ENCODE measurements at regions not wholly inside any gene's neighbourhood (a gene's known extent, or its start where the extent isn't known, plus 50 kb on each side); places are given as distances from the start of the nearest gene placed in this dataset.

DNA sequence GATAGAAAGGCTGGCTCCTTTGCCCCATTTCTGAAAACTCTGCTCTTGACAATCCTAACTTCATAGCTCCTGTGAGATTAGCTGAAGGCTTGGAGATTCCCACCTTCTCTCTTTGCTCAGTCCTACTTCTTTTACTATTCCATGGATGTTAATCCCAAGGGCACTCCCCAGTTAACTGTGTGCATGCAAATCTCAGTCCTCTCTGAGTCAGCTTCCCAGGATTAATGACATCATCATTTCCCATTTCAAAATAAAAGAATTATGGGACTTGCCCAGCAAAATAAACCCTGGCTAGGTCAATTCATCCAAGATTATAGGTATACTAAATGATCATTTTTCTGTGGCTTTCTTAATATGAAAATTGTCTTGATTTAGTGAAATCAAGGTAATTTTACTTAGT lies 328.6 kb upstream of the NR3C2 start:
- no peaks in the 10 kb centered on the region for H3K9me3 Mint-ChIP-seq
- H3K27ac Mint-ChIP-seq: no peak overlapping the region
- CTCF ChIA-PET: no interaction called here
- POLR2A ChIA-PET: no interaction called here
- H3K4me1 Mint-ChIP-seq: no peaks in the 10 kb centered on the region
- no peaks in the 10 kb centered on the region for H3K27me3 Mint-ChIP-seq
- no peaks in the 10 kb centered on the region for H3K36me3 Mint-ChIP-seq (ENCODE audit: low read depth)
- H3K4me3 Mint-ChIP-seq: no peak overlapping the region
- DNase-seq: no peak

DNA sequence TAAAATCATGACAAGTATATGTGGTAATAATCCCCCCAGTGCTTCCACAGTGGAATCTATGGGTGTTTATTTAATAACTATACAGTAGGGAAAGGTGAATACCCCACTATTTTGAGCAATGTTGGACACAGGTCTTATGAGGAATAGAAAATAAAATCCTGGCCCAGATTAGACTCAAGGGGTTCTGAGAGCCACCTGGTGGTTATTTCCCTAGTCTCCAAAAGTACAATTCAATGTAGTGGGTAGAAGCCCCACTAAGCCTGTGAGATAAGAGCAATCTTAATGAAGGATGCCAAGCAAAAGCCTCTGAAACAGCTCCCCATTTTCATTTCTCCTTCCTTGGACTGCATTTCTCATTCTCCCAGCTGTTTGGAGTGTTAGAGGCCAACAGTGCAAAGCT lies 328.2 kb upstream of the NR3C2 start:
- DNase-seq: no peak
- ChIA-PET POLR2A (no interaction called here), CTCF (no interaction called here)
- no peak overlapping the region for H3K27ac Mint-ChIP-seq
- no peaks in the 10 kb centered on the region for H3K9me3 Mint-ChIP-seq
- no peaks in the 10 kb centered on the region for H3K27me3 Mint-ChIP-seq
- no peaks in the 10 kb centered on the region for H3K36me3 Mint-ChIP-seq (ENCODE audit: low read depth)
- no peaks in the 10 kb centered on the region for H3K4me1 Mint-ChIP-seq
- no peak overlapping the region for H3K4me3 Mint-ChIP-seq

DNA sequence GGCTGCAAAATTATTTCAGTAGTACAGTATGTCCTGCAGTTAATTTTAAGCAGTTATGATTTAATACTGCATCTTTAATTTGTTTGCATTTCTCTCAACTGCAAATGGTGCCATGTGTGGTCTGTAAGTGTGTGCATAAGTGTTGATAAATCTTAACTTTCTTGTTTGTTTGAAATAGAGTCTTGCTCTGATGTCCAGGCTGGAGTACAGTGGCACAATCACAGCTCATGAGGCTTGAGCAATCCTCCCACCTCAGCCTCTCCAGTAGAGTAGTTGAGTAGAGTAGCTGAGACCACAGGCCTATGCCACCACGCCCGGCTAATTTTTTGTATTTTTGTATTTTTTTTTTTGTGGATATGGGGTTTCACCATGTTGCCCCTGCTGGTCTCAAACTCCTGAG lies 322.5 kb upstream of the NR3C2 start:
- CTCF ChIA-PET: no interaction called here
- H3K4me1 Mint-ChIP-seq: no peaks in the 10 kb centered on the region
- no peak overlapping the region for H3K4me3 Mint-ChIP-seq
- no peak for DNase-seq
- H3K36me3 Mint-ChIP-seq (ENCODE audit: low read depth): no peaks in the 10 kb centered on the region
- H3K27me3 Mint-ChIP-seq: no peaks in the 10 kb centered on the region
- H3K27ac Mint-ChIP-seq: no peak overlapping the region
- POLR2A ChIA-PET: no interaction called here
- H3K9me3 Mint-ChIP-seq: no peaks in the 10 kb centered on the region

DNA sequence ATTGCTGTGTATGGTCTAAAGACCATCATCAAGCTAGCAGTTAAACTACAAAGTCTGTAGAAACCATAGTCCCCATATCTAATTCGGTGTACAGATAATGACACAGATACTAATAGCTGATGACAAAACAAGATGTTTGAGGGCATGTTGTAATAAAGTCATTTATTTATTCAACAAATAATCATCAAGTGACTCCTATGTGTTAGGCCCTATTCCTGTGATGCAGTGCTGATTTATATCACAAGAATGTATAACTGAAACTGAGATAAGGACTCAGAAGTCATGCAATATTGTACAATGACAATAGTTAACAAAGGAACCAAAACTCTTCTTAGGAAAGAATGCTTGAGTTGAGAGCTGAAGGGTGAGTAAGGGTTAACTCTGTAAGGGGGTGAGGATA lies 315.0 kb upstream of the NR3C2 start:
- ChIA-PET CTCF (no interaction called here), POLR2A (no interaction called here)
- H3K4me1 Mint-ChIP-seq: no peaks in the 10 kb centered on the region
- no peak for DNase-seq
- no peak overlapping the region for H3K4me3 Mint-ChIP-seq
- peaks cover 3% of the 10 kb centered on the region for H3K9me3 Mint-ChIP-seq
- no peaks in the 10 kb centered on the region for H3K36me3 Mint-ChIP-seq (ENCODE audit: low read depth)
- no peaks in the 10 kb centered on the region for H3K27me3 Mint-ChIP-seq
- no peak overlapping the region for H3K27ac Mint-ChIP-seq

DNA sequence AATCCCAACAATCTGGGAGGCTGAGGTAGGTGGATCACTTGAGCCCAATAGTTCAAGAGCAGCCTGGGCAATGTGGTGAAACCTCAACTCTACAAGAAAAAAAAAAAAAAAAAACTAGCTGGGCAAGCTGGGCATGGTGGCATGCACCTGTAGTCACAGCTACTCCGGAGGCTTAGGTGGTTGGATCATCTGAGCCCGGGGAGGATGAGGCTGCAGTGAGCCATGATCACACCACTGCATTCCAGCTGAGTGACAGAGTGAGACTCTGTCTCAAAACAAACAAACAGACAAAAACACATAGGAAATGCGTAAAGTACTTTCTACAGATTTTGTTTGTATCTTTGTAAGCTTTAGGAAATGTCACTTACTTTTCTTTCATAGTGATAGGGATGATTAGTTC lies 307.2 kb upstream of the NR3C2 start:
- Mint-ChIP-seq H3K36me3 (ENCODE audit: low read depth) (no peaks in the 10 kb centered on the region), H3K27me3 (no peaks in the 10 kb centered on the region), H3K9me3 (no peaks in the 10 kb centered on the region), H3K27ac (no peak overlapping the region), H3K4me3 (no peak overlapping the region), H3K4me1 (no peaks in the 10 kb centered on the region)
- POLR2A ChIA-PET: no interaction called here
- CTCF ChIA-PET: no interaction called here
- DNase-seq: no peak

DNA sequence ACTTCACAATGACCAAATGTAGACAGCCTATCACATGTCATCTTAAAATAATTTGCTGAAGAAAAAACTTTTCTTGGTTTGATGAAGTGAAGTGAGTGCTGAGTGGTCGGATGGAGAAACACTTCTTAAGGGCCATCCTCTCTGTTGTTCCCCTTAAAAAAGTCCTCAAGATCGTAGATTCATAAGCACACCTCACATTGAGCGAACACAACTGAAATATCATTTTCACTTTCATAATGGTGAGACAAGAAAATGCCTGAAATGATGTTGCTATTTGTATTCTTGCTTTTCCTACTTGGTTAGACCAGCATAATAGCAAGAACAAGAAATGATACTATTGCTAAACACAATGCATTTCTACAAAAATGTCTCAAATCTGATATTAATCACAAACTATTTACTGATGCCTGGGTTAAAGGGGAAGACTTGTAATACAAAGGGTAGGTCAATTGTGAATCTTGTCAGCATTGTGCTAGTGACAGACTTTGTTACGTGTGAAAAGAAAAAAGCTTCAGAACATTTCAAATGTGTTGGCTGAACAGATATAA lies 305.6 kb upstream of the NR3C2 start:
- CTCF ChIA-PET: no interaction called here
- POLR2A ChIA-PET: no interaction called here
- H3K36me3 Mint-ChIP-seq (ENCODE audit: low read depth): no peaks in the 10 kb centered on the region
- no peaks in the 10 kb centered on the region for H3K27me3 Mint-ChIP-seq
- no peak for DNase-seq
- H3K4me3 Mint-ChIP-seq: no peak overlapping the region
- H3K4me1 Mint-ChIP-seq: no peaks in the 10 kb centered on the region
- no peaks in the 10 kb centered on the region for H3K9me3 Mint-ChIP-seq
- H3K27ac Mint-ChIP-seq: no peak overlapping the region

DNA sequence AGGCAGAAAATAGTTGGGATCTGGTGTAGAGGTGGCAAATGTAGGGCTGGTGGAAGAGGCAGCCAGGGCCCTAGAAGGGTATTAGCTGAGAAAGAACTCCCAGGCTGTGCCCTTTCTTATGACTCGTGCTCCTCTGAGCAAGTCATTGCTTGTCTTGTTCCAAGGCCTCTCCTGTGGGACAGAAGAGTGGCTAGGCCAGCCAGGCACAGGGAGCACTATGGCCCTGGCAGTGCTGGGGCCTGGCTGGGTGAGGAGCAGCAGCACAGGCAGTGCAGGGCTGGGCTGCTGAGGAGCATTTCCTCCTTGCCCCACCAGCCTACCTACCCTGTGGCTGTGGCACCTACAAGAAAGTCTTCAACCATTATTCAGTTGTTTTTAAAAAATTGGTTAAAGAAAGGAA lies 298.5 kb upstream of the NR3C2 start:
- no peak overlapping the region for H3K4me3 Mint-ChIP-seq
- no peak for DNase-seq
- ChIA-PET CTCF (no interaction called here), POLR2A (no interaction called here)
- H3K27me3 Mint-ChIP-seq: no peaks in the 10 kb centered on the region
- H3K36me3 Mint-ChIP-seq (ENCODE audit: low read depth): no peaks in the 10 kb centered on the region
- H3K9me3 Mint-ChIP-seq: no peaks in the 10 kb centered on the region
- H3K27ac Mint-ChIP-seq: no peak overlapping the region
- H3K4me1 Mint-ChIP-seq: no peaks in the 10 kb centered on the region

DNA sequence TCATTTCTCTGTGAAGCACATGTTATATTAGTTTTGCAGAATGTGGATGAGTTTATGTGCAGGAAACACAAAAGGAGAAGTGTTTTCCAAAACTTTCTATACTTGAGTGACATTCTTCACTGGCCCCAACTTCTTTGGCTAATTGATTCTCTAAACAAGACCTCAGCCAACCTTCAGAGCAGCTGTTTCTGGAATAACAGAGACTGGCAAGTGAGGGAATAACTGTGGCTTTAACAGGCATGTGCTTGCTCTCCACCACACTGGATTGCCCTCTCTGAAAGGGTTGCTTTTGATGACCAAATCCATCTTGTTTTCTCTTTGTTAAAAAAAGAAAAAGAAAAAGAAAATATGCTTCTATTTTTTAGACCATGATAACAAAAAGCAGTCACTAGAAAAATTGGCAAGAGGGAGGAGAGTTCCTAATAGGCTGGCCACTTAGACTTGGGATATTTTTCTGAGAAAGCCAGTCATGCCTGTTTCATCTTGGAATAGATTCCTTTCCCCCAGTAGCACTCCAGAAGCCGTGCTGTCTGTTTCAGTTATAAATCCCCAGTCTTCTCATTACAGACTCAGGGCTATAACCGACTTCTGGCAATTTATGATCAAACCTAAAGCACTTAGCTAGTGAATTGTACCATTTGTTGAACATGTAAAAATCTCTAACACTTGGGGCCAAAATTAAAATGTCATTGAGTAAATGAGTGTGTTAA lies 295.0 kb upstream of the NR3C2 start:
- ChIA-PET CTCF (no interaction called here), POLR2A (no interaction called here)
- Mint-ChIP-seq H3K4me3 (no peak overlapping the region), H3K9me3 (no peaks in the 10 kb centered on the region), H3K36me3 (ENCODE audit: low read depth) (no peaks in the 10 kb centered on the region), H3K4me1 (no peaks in the 10 kb centered on the region), H3K27ac (no peak overlapping the region), H3K27me3 (no peaks in the 10 kb centered on the region)
- no peak for DNase-seq

DNA sequence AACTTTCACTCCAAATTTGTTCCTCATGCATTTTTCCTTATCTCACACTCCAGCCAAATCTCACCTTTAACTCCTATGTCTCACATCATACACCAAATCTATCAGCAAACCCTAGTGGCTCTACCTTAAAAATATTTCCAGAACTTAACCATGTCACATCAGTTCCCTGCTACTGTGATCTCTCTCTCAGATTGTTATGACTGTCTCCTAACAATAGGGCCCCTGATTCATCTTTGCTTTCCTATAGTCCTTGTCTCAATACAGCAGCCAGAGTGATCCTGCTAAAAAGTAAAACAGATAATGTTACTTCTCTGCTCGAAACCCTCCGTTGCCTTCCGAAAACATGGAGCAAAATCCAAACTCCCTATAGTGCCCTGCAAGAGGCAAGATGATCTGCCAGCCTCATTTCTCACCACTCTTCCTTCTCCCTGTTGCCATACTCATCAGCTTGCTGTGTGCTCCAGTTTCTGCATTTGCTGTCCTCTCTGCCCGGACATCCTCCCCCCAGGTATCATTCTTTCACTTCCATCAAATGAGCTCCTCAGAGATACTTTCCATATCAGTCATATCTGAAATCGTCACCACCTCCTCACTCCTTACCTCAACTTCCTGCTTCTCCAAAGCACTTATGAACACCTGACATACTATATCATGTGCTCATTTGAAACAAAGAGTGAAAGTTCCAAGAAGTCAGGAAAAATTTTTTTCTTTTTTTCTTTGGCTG lies 293.4 kb upstream of the NR3C2 start:
- POLR2A ChIA-PET: no interaction called here
- H3K27ac Mint-ChIP-seq: no peak overlapping the region
- H3K4me1 Mint-ChIP-seq: no peaks in the 10 kb centered on the region
- no peaks in the 10 kb centered on the region for H3K36me3 Mint-ChIP-seq (ENCODE audit: low read depth)
- H3K27me3 Mint-ChIP-seq: no peaks in the 10 kb centered on the region
- H3K4me3 Mint-ChIP-seq: no peak overlapping the region
- no peak for DNase-seq
- CTCF ChIA-PET: no interaction called here
- H3K9me3 Mint-ChIP-seq: no peaks in the 10 kb centered on the region

DNA sequence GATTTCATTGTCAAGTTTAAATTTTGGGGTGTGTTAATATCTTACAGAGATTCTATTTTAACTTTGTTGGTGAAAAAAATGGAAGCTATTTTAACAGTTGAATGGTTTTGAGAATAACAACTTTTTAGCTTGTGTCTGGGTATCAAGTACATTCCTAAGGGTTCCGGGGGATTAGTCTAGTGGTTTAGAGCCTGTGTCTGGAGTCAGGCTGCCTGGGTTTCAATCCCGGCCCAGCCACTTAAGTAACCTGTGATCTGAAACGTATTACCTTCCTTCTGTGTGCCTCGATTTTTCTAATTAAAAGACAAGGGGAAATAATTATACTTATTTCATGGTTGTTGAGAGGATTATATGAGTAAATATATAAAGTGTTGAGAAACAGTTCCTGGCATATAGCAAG lies 288.6 kb upstream of the NR3C2 start:
- Mint-ChIP-seq H3K27ac (no peak overlapping the region), H3K36me3 (ENCODE audit: low read depth) (no peaks in the 10 kb centered on the region), H3K9me3 (no peaks in the 10 kb centered on the region), H3K4me1 (no peaks in the 10 kb centered on the region), H3K4me3 (no peak overlapping the region), H3K27me3 (no peaks in the 10 kb centered on the region)
- DNase-seq: no peak
- ChIA-PET CTCF (no interaction called here), POLR2A (no interaction called here)

DNA sequence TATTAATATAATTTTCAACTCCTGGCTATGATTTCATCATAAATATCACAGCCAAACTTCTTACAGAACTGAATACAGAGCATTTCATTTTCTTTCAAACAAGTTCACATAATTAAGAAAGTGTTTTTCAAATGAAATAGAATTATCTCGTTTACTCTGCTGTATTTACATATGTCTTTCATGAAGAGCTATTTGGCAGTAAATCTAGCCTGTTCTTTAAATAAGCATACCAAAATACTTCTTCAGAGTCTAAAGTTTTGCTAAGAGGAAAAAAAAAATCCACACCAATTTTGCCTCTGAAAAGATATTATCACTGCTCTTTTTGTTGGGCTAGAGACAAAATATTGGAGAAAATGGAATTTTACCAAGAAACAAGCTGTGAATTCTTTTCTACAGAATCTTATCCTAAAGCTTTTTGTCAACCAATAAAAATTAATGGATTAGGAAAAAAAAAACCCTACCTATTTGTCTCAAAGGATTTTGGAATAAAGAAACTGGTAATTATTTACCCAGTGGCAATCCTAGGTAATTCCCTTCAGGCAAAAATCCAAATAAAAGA lies 287.9 kb upstream of the NR3C2 start:
- ChIA-PET CTCF (no interaction called here), POLR2A (no interaction called here)
- Mint-ChIP-seq H3K4me1 (no peaks in the 10 kb centered on the region), H3K4me3 (no peak overlapping the region), H3K27ac (no peak overlapping the region), H3K9me3 (no peaks in the 10 kb centered on the region), H3K27me3 (no peaks in the 10 kb centered on the region), H3K36me3 (ENCODE audit: low read depth) (no peaks in the 10 kb centered on the region)
- no peak for DNase-seq

DNA sequence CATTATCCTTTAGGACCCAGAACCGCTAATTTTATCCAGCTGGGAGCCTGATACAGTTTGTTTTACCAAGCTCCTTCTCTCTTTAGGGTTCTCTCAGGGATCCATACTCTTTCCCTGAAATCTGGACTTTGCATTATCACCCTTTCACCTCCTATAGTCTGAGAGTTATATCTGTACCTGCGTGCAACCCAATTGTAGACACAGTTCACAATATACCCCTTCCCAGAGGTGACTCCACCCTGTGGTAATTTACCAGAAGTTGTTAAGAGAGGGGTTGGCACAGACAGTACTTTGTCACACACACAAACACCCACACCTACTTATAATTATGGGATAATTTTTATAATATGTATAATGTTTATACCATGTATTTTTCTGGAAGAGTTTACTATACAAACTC lies 275.8 kb upstream of the NR3C2 start:
- Mint-ChIP-seq H3K36me3 (ENCODE audit: low read depth) (no peaks in the 10 kb centered on the region), H3K27ac (no peak overlapping the region), H3K9me3 (no peaks in the 10 kb centered on the region), H3K4me1 (no peaks in the 10 kb centered on the region), H3K27me3 (no peaks in the 10 kb centered on the region), H3K4me3 (no peak overlapping the region)
- DNase-seq: no peak
- CTCF ChIA-PET: no interaction called here
- POLR2A ChIA-PET: no interaction called here

DNA sequence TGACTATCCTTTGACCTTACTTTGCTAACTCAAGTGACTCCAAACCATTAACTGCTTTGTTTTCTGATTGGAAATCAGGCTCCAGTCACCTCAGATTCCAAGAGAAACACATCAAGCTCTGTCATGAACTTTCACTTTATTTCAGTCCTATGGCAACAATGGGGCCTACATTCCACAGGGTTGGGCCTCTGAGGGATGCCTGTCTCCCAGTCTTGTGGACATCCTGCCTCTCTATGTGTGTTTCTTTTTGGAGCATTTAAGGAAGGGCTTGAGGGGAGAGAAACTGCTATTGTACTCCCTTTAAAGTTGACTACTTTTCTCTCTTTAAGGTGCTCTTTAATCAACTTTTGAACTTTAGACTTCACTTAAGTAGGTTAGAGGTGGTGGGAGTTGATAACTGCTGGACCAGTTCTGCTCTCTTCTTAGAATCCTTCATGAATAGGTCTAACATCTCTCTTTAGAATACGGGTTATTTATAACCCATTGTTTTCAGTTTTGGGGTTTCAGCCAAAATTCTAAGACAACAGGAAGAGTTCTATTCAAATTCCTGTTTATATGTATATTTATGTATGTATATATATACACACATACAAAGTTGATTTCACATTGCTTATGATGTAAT lies 274.3 kb upstream of the NR3C2 start:
- ChIA-PET POLR2A (no interaction called here), CTCF (no interaction called here)
- no peaks in the 10 kb centered on the region for H3K36me3 Mint-ChIP-seq (ENCODE audit: low read depth)
- no peaks in the 10 kb centered on the region for H3K27me3 Mint-ChIP-seq
- H3K4me3 Mint-ChIP-seq: no peak overlapping the region
- H3K4me1 Mint-ChIP-seq: no peaks in the 10 kb centered on the region
- H3K9me3 Mint-ChIP-seq: no peaks in the 10 kb centered on the region
- no peak for DNase-seq
- H3K27ac Mint-ChIP-seq: no peak overlapping the region

DNA sequence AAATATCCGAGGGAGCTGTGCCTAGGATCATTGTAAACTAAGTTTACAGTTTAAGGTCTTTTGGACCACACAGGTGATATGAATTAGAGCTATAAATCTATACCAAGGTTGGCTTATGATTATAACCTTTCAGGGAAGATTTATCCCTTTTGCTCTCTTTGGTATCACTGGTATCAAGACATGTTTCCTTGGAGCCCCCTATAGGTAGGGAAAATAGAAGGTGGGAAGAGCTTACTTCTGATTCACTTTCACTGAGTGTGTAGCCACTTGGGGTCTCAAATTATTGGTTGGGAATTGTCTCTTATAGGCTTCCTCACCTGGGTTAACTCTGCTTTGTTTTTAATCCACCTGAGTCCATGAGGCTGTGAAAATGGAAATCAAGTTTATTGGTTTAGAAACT lies 262.1 kb upstream of the NR3C2 start:
- DNase-seq: no peak
- CTCF ChIA-PET: no interaction called here
- Mint-ChIP-seq H3K27ac (no peak overlapping the region), H3K4me3 (no peak overlapping the region), H3K36me3 (ENCODE audit: low read depth) (no peaks in the 10 kb centered on the region), H3K27me3 (no peaks in the 10 kb centered on the region), H3K9me3 (no peaks in the 10 kb centered on the region), H3K4me1 (no peaks in the 10 kb centered on the region)
- POLR2A ChIA-PET: no interaction called here
